ENCODE measurements at regions not wholly inside any gene's neighbourhood (a gene's known extent, or its start where the extent isn't known, plus 50 kb on each side); places are given as distances from the start of the nearest gene placed in this dataset.

- no peaks in the 10 kb centered on the region for H3K36me3 ChIP-seq (replicated peaks in 1 of 2; ENCODE audit: control insufficient read depth in 1 of 2, insufficient read depth in 2 of 2, low read length in 1 of 2)
- no peaks in the 10 kb centered on the region for H4K20me1 ChIP-seq (ENCODE audit: insufficient read depth)
- H3K27me3 ChIP-seq (ENCODE audit: insufficient read depth), result no peaks in the 10 kb centered on the region
- H3K79me2 ChIP-seq (ENCODE audit: insufficient read depth), result no peaks in the 10 kb centered on the region
- H3K9me3 ChIP-seq, result no peaks in the 10 kb centered on the region
- H3K4me1 ChIP-seq (ENCODE audit: control insufficient read depth in 1 of 2, insufficient read depth in 2 of 2, low read depth in 1 of 2, low read length in 1 of 2), result no peaks in the 10 kb centered on the region
- ChIA-PET POLR2A (no interaction called here), CTCF (no interaction called here)
- no peak for DNase-seq
- TF ChIP-seq CHD2 (IDR thresholded peaks at IDR 0.05; ENCODE audit: low read length, partially characterized antibody), result no peak
- TF ChIP-seq TAF1 (IDR thresholded peaks at IDR 0.05; ENCODE audit: borderline replicate concordance, low read depth, low read length), result no peak
- no peak for TF ChIP-seq MXI1 (IDR thresholded peaks at IDR 0.05; ENCODE audit: low read depth, low read length)
- no peak for TF ChIP-seq GATA2 (CRISPR knock-in tag; IDR thresholded peaks at IDR 0.05)
- TF ChIP-seq CTCF (IDR thresholded peaks at IDR 0.05), result no peak
- TF ChIP-seq REST (IDR thresholded peaks at IDR 0.05; ENCODE audit: low read depth, low read length), result no peak
- no peak for TF ChIP-seq USF2 (IDR thresholded peaks at IDR 0.05; ENCODE audit: borderline replicate concordance, low read depth, low read length)
- no peak for TF ChIP-seq GABPA (IDR thresholded peaks at IDR 0.05; ENCODE audit: low read depth)
- no peak for TF ChIP-seq SMC3 (IDR thresholded peaks at IDR 0.05; ENCODE audit: low read depth, low read length)
- TF ChIP-seq MEF2A (IDR thresholded peaks at IDR 0.05; ENCODE audit: borderline replicate concordance, low read depth), result no peak
- TF ChIP-seq NFIC (IDR thresholded peaks at IDR 0.05; ENCODE audit: borderline replicate concordance), result no peak
- no peak for TF ChIP-seq RAD21 (IDR thresholded peaks at IDR 0.05; ENCODE audit: low read length)
- TF ChIP-seq FOXM1 (IDR thresholded peaks at IDR 0.05; ENCODE audit: low read depth), result no peak
- no peak for TF ChIP-seq NRF1 (IDR thresholded peaks at IDR 0.05; ENCODE audit: low read depth, low read length)
- TF ChIP-seq FOSL2 (IDR thresholded peaks at IDR 0.05; ENCODE audit: borderline replicate concordance, low read depth), result no peak
- no peak overlapping the region for H3K4me3 ChIP-seq (ENCODE audit: low read depth in 2 of 2, low read length in 1 of 2)
- H3K27ac ChIP-seq (ENCODE audit: low read depth in 2 of 2, low read length in 1 of 2), result no peak overlapping the region
- no peak overlapping the region for H3K9ac ChIP-seq
- 0% methylated on average over 1 of the region's 1 CpG for WGBS (ENCODE audit: low lambda C conversion rate)
- H3K9me2 ChIP-seq, result no peaks in the 10 kb centered on the region
- H2AFZ ChIP-seq (ENCODE audit: low read depth), result no peak overlapping the region
- no peak overlapping the region for H3K4me2 ChIP-seq
- H3F3A ChIP-seq (replicated peaks; ENCODE audit: insufficient read depth), result no peaks in the 10 kb centered on the region
Measured at GRCh38 chr4:10761903-10762302, 77.3 kb upstream of the CLNK start.

Measured in SK-N-SH (cell line).